NOMO-1 (cell line): ENCODE measurements at regions not wholly inside any gene's neighbourhood (a gene's known extent, or its start where the extent isn't known, plus 50 kb on each side); places are given as distances from the start of the nearest gene placed in this dataset.

ENCODE experiments used
- DNase-seq, 2 experiments: peaks; one replicate each; lab custom pipeline; 2025; ENCODE audit not compliant: unreplicated experiment in 2 of 2; lab: John Stamatoyannopoulos, UW

DNA sequence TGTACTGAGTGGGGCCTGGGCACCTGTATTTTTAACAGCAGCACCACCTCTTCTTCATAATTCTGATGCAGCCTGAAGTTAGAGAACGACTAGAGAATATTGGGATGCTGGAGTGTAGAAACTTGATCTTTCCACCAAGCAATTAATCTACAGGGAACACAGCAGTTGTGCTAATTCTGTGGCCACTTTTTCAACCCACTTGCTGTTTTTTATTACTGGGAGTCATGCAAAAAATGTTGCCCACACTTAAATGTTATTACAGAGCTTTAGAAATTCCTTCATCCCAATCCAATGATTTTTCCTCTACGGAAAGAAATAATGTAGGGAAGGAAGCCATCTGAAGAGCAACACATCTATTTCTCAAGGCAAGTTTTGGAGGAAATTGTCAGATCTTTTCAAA lies 190.9 kb upstream of the TUT7 start:
- no peak for DNase-seq

GRCh38 chr9:86541014-86541570 lies 186.9 kb upstream of the TUT7 start:
- no peak for DNase-seq

DNA sequence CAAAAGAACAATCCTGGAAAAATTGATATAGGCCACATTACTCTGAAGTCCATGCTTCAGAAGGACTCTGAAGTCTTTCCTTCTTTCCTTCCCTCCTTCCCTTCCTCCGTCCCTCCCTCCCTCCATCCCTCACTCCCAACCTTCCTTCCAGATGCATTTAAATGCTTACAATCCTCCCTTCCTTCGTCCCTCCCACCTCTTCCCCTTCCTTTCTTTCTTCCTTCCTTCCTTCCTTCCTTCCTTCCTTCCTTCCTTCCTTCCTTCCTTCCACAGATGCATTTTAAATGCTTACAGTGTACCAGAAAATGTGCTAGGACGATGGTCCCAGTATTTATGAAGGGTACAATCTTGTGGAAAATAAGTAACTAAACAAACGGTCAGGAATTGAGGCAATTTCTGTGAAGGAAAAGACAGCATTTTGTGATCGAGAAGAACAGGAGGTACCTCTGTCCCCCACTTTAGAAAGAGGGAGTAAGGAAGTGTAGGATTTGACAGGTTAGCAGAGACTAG lies 181.3 kb upstream of the TUT7 start:
- DNase-seq: no peak

DNA sequence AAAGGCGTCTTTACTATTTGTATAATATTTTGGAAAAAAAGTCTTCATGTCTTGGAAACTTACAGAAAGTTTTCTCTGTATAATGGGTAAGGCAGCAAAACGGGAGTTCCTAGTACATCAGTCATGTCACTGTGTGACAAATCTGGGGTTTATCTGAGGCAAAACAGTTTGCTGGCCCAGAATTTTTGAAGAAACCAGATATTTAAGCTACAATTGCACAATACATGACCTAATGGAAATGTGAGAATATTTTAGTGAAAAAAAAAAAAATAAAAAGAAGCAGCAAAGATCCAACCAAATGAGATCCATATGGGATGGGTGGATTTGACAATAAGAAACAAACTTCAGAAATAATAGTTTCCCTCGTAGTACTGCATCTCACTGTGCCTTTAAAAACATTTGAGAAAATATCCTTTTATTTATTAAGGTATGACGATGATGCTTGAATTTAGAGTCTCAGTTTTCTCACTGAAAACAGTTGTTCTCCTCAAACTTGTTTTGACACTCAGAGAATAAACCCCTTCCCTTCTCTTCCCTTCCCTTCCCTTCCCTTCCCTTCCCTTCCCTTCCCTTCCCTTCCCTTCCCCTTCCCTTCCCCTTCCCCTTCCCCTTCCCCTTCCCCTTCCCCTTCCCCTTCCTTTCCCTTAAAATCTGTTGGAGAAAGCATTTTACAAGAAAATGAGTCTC lies 180.5 kb upstream of the TUT7 start:
- no peak for DNase-seq

GRCh38 chr9:86531971-86532640 lies 177.9 kb upstream of the TUT7 start:
- no peak for DNase-seq

DNA sequence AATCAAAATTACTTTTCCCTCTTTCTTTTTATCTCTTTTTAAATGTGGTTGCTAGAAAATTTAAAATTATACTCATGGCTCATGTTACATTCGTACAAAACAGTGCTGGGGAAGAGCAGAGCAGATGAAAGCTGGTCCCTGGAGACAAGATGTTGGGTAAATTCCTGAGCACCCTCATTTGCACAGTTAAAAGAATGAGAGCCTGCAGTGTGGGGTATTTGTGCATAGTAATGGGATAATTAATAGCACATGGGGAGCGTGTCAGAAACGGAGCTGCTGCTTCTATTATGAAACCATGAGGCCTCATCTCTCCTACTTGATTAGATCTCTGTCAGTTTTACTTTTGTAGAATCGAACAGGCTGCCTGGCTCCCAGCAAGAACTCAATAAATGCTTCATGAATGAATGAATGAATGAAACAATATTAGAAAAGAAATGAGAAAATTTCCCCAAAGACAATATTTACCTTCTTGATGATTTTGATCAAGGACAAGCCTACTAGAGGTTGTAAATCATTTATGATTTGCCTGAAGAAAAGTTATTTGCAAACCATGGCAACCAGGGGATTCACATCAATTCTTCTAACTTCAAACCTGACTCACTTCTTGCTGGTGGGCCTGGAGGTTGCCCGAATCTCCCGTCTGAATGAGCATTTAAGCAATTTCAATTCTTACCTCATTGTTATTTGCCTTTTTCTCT lies 177.2 kb upstream of the TUT7 start:
- no peak for DNase-seq

- no peak for DNase-seq
Observed at GRCh38 chr9:86529496-86530275, 175.5 kb upstream of the TUT7 start.

- no peak for DNase-seq
Observed at GRCh38 chr9:86526021-86526420, 171.8 kb upstream of the TUT7 start.

GRCh38 chr9:86525182-86525581 lies 171.0 kb upstream of the TUT7 start:
- no peak for DNase-seq

DNA sequence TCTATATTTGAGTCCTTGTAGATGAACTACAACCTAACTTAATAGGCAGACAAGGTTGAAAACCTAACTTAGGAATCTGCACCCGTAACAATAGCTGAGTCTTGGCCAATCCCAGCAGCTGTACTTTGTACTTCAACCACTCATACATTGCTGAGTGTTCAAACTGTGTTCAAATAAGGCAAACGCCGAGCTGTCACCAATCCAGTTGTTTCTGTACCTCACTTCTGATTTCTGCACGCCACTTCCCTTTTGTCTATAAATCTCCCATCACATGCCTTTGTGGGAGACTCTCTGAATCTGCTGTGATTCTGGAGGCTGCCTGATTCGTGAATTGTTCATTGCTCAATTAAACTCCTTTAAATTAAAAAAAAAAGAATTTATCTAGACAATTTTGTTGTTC lies 167.8 kb upstream of the TUT7 start:
- DNase-seq: no peak

DNA sequence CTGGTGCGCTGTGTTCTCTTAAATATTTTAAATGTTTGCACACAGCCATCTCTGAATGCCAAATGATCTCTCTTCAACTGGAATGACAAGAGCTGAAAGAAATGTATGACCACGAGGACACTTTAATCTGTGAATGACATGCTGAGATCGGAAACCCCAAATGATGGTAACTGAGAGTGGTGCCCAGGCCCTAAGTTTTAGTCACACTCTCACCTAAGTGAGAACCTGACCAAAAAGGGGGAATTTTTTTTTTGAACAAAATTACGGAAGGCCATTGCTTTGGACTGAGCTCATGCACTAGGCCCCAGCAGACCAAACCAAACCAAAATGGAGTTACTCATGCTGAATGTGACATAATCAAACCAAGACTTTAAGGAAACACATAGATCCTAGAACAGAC lies 167.1 kb upstream of the TUT7 start:
- DNase-seq: no peak

- DNase-seq: no peak
Observed at GRCh38 chr9:86519066-86519615, 164.9 kb upstream of the TUT7 start.

GRCh38 chr9:86517475-86517874 lies 163.3 kb upstream of the TUT7 start:
- no peak for DNase-seq

GRCh38 chr9:86516564-86516963 lies 162.4 kb upstream of the TUT7 start:
- no peak for DNase-seq

DNA sequence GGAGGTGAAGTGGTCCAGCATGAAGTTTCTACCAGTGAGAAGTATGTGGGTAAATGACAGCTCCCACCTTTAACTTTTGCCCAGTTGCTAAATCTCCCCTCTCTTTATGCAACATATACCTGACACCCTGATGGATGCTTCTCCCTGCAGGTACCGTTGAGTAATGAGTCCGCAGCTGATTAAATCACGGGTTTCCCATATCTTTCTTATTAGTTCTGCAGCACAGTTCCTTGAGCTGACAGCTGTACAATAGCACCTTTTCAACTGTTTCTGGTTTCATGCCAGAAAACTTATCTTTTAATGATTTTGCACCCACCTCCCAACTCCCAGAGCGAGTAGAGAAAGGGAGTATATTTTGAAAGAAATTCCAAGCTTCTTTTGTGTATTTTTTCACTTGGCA lies 161.0 kb upstream of the TUT7 start:
- no peak for DNase-seq

DNA sequence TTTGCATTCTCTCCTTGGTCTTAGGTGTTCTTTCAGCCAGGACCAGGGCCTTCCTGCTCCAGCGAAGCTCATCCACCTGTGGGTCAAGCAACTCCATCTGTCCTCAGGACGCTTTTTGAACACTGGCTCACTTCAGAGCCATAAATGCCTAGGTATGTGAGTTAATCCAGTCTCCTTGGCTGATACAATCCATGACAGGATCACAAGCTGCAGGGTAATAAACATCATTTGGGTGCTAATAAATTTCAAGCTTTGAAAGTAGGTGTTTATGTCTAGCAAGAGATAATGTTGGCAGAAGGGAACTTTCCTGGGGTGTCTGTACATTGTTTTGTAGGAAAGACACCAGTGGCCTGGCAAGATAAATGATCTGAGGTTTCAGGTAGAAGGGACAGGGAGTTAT lies 159.2 kb upstream of the TUT7 start:
- DNase-seq: no peak

DNA sequence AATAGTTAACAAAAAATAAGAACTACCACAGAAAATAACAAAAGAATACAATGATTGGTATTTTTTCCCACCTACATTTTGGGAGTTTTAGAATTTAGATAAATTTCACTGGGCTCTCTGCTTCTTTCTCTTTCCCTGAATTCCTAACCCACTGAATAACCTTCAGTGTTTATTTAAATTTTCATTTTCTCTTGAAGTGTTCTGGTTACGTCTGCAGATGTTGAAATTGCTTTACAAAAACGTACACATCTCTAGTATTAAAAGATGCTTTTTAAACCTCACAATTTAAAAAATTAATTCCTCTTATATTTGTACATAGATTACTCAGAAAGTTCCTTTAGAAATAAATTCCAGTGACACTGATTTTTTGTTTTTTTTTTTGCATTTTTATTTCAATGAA lies 158.7 kb upstream of the TUT7 start:
- no peak for DNase-seq

DNA sequence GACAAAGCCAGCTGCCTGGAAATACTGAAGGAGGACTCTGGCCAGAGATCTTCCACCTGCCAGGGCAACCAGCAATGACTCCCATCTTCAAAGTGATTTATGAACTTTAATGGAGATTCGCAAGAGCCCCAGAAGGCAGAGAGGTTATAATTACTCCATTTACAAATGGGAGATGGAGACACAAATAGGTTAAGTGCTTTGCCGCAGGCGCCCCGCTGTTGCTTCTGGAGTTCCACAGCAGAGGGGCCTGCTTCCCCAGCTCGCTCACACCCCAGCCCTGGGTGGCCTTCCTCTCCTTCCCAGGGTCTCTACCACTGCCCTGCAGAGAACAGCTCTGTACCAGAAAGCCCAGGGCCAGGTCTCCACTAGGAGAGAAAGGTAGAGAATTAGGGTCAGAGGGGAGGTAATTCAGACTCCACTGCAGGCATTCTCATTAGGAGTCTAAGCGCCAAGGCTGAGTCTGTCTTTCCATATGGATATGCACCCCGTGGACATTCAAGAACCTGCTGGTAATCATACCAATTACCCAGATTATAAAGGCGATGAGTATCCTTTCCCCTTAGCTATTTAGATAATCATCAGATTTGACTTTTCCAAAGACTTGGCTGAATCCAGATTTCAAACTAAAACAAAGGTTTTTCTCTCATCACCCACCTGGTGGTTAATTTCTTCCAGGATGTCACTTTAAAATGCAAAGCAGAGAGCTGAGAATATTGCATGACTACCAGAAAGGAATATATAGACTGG lies 157.6 kb upstream of the TUT7 start:
- DNase-seq: no peak

- DNase-seq: no peak
Observed at GRCh38 chr9:86508208-86508903, 154.1 kb upstream of the TUT7 start.
